Osteocyte (in vitro differentiated cells): ENCODE measurements at regions not wholly inside any gene's neighbourhood (a gene's known extent, or its start where the extent isn't known, plus 50 kb on each side); places are given as distances from the start of the nearest gene placed in this dataset.

Experiments
- DNase-seq: peaks from one replicate; pipeline ENCODE4 v3.0.0; 2021; ENCODE audit warnings: mixed read lengths; ENCODE audit not compliant: unreplicated experiment; ENCODE audit errors: extremely low spot score
- H3K27ac Mint-ChIP-seq: one replicate; pipeline ENCODE4 v1.8.0; 2021; ENCODE audit warnings: mild to moderate bottlenecking, mixed read lengths; ENCODE audit not compliant: unreplicated experiment
- H3K27me3 Mint-ChIP-seq: one replicate; pipeline ENCODE4 v1.8.0; 2021; ENCODE audit warnings: mixed read lengths; ENCODE audit not compliant: unreplicated experiment
- H3K36me3 Mint-ChIP-seq: one replicate; pipeline ENCODE4 v1.8.0; 2021; ENCODE audit warnings: mixed read lengths; ENCODE audit not compliant: unreplicated experiment
- H3K4me1 Mint-ChIP-seq: one replicate; pipeline ENCODE4 v1.8.0; 2021; ENCODE audit warnings: mixed read lengths; ENCODE audit not compliant: unreplicated experiment
- H3K4me3 Mint-ChIP-seq: one replicate; pipeline ENCODE4 v1.8.0; 2021; ENCODE audit warnings: mild to moderate bottlenecking, moderate library complexity, mixed read lengths; ENCODE audit not compliant: unreplicated experiment
- H3K9me3 Mint-ChIP-seq: one replicate; pipeline ENCODE4 v1.8.0; 2021; ENCODE audit warnings: mixed read lengths; ENCODE audit not compliant: unreplicated experiment
- CTCF ChIP-seq: fragments of 200-600 bp; sonication (generic); IDR thresholded peaks from 2 replicates; pipeline ENCODE4 v1.5.0; 2021; ENCODE audit warnings: antibody characterized with exemption, mild to moderate bottlenecking, moderate library complexity

GRCh38 chr4:30667919-30668318, 52.2 kb upstream of the PCDH7 start:
- DNase-seq = no peak
- no peak for TF ChIP-seq CTCF
- no peaks in the 10 kb centered on the region for H3K4me1 Mint-ChIP-seq

GRCh38 chr4:30670206-30670605, 50.0 kb upstream of the PCDH7 start:
- no peaks in the 10 kb centered on the region for H3K9me3 Mint-ChIP-seq

More at GRCh38 chr4:30667919-30668318, 52.2 kb upstream of the PCDH7 start:
- Mint-ChIP-seq H3K27me3 (no peaks in the 10 kb centered on the region), H3K36me3 (no peaks in the 10 kb centered on the region), H3K27ac (no peak overlapping the region), H3K9me3 (no peaks in the 10 kb centered on the region), H3K4me3 (no peak overlapping the region)

More at GRCh38 chr4:30670206-30670605, 50.0 kb upstream of the PCDH7 start:
- H3K27me3 Mint-ChIP-seq = no peaks in the 10 kb centered on the region
- no peak overlapping the region for H3K4me3 Mint-ChIP-seq
- no peak for TF ChIP-seq CTCF
- no peaks in the 10 kb centered on the region for H3K4me1 Mint-ChIP-seq
- H3K36me3 Mint-ChIP-seq = no peaks in the 10 kb centered on the region
- H3K27ac Mint-ChIP-seq = no peak overlapping the region
- DNase-seq = no peak
